ENCODE measurements at regions not wholly inside any gene's neighbourhood (a gene's known extent, or its start where the extent isn't known, plus 50 kb on each side); places are given as distances from the start of the nearest gene placed in this dataset.

GRCh38 chr3:152100491-152101132, 168.1 kb upstream of the MBNL1 start:
- DNase-seq (ENCODE audit: low read depth) = no peak

GRCh38 chr3:152102410-152102809, 166.3 kb upstream of the MBNL1 start:
- DNase-seq (ENCODE audit: low read depth) = no peak

- DNase-seq (ENCODE audit: low read depth) = no peak
Measured at GRCh38 chr3:152103257-152103656, 165.5 kb upstream of the MBNL1 start.

GRCh38 chr3:152104847-152105415, 163.8 kb upstream of the MBNL1 start:
- DNase-seq (ENCODE audit: low read depth) = no peak

GRCh38 chr3:152105446-152105845, 163.3 kb upstream of the MBNL1 start:
- DNase-seq (ENCODE audit: low read depth) = no peak

GRCh38 chr3:152109038-152109437, 159.7 kb upstream of the MBNL1 start:
- no peak for DNase-seq (ENCODE audit: low read depth)

GRCh38 chr3:152113413-152113812, 155.3 kb upstream of the MBNL1 start:
- DNase-seq (ENCODE audit: low read depth) = no peak

GRCh38 chr3:152113992-152114651, 154.6 kb upstream of the MBNL1 start:
- no peak for DNase-seq (ENCODE audit: low read depth)

- DNase-seq (ENCODE audit: low read depth) = no peak
Measured at GRCh38 chr3:152120601-152121269, 148.0 kb upstream of the MBNL1 start.

- DNase-seq (ENCODE audit: low read depth) = peak; percentile 82
Measured at GRCh38 chr3:152121270-152121636, 147.5 kb upstream of the MBNL1 start.

- no peak for DNase-seq (ENCODE audit: low read depth)
Measured at GRCh38 chr3:152122851-152123250, 145.9 kb upstream of the MBNL1 start.

- no peak for DNase-seq (ENCODE audit: low read depth)
Measured at GRCh38 chr3:152123457-152123856, 145.3 kb upstream of the MBNL1 start.

GRCh38 chr3:152126260-152126659, 142.5 kb upstream of the MBNL1 start:
- no peak for DNase-seq (ENCODE audit: low read depth)

GRCh38 chr3:152127058-152127457, 141.7 kb upstream of the MBNL1 start:
- DNase-seq (ENCODE audit: low read depth) = no peak

GRCh38 chr3:152128356-152128755, 140.4 kb upstream of the MBNL1 start:
- no peak for DNase-seq (ENCODE audit: low read depth)

GRCh38 chr3:152139651-152140050, 129.1 kb upstream of the MBNL1 start:
- DNase-seq (ENCODE audit: low read depth) = no peak

GRCh38 chr3:152146461-152146860, 122.3 kb upstream of the MBNL1 start:
- no peak for DNase-seq (ENCODE audit: low read depth)

GRCh38 chr3:152147748-152148147, 121.0 kb upstream of the MBNL1 start:
- DNase-seq (ENCODE audit: low read depth) = no peak

- no peak for DNase-seq (ENCODE audit: low read depth)
Measured at GRCh38 chr3:152148579-152148978, 120.2 kb upstream of the MBNL1 start.

- no peak for DNase-seq (ENCODE audit: low read depth)
Measured at GRCh38 chr3:152149832-152150231, 118.9 kb upstream of the MBNL1 start.

- no peak for DNase-seq (ENCODE audit: low read depth)
Measured at GRCh38 chr3:152151216-152151876, 117.4 kb upstream of the MBNL1 start.

All from GM04503 (cell line).